Suppressor macrophage treated with lipopolysaccharide for 4 hours (primary cell): ENCODE measurements at regions not wholly inside any gene's neighbourhood (a gene's known extent, or its start where the extent isn't known, plus 50 kb on each side); places are given as distances from the start of the nearest gene placed in this dataset.
"Not testable (repeated sequence)": the region's sequence is repeated elsewhere in the genome, so short reads cannot be mapped to it uniquely, and the experiment has no call there.

Experiments used
- DNase-seq: peaks from one replicate; pipeline ENCODE4 v3.0.0-alpha.2; 2020

GRCh38 chr6:169868458-169868857 is 117.0 kb downstream of the ERMARD start:
- no peak for DNase-seq

GRCh38 chr6:169867751-169868191 is 116.3 kb downstream of the ERMARD start:
- no peak for DNase-seq

GRCh38 chr6:169866668-169867521 is 115.5 kb downstream of the ERMARD start:
- DNase-seq, result no peak

GRCh38 chr6:169866140-169866534 is 114.7 kb downstream of the ERMARD start:
- DNase-seq, result no peak

- DNase-seq, result no peak
Observed at GRCh38 chr6:169865346-169866139, 114.1 kb downstream of the ERMARD start.

GRCh38 chr6:169864148-169865020 is 113.0 kb downstream of the ERMARD start:
- DNase-seq, result no peak

GRCh38 chr6:169863710-169864109 is 112.3 kb downstream of the ERMARD start:
- no peak for DNase-seq

GRCh38 chr6:169862892-169863525 is 111.6 kb downstream of the ERMARD start:
- no peak for DNase-seq

- DNase-seq, result no peak
Observed at GRCh38 chr6:169862043-169862891, 110.8 kb downstream of the ERMARD start.

- DNase-seq, result no peak
Observed at GRCh38 chr6:169861431-169862042, 110.1 kb downstream of the ERMARD start.

GRCh38 chr6:169859978-169860703 is 108.7 kb downstream of the ERMARD start:
- no peak for DNase-seq

GRCh38 chr6:169859401-169859977 is 108.1 kb downstream of the ERMARD start:
- no peak for DNase-seq

- no peak for DNase-seq
Observed at GRCh38 chr6:169858935-169859351, 107.5 kb downstream of the ERMARD start.

- no peak for DNase-seq
Observed at GRCh38 chr6:169858293-169858934, 107.0 kb downstream of the ERMARD start.

GRCh38 chr6:169857343-169858292 is 106.2 kb downstream of the ERMARD start:
- DNase-seq, result no peak

- DNase-seq, result not testable (repeated sequence)
Observed at GRCh38 chr6:169856442-169857342, 105.3 kb downstream of the ERMARD start.

- no peak for DNase-seq
Observed at GRCh38 chr6:169854813-169855212, 103.4 kb downstream of the ERMARD start.
